Brain microvascular endothelial cell (primary cell): ENCODE measurements at regions not wholly inside any gene's neighbourhood (a gene's known extent, or its start where the extent isn't known, plus 50 kb on each side); places are given as distances from the start of the nearest gene placed in this dataset.

Source experiments
- DNase-seq: peaks from one replicate; pipeline ENCODE4 v3.0.0-alpha.2; 2020
- H3K27ac ChIP-seq: fragments of 250-450 bp; sonication (Bioruptor Pico); 2 replicates; pipeline ENCODE4 v1.5.1; 2020; ENCODE audit warnings: mild to moderate bottlenecking, moderate library complexity
- H3K27me3 ChIP-seq: fragments of 250-450 bp; sonication (Bioruptor Pico); replicated peaks from 2 replicates; pipeline ENCODE4 v1.5.1; 2020; ENCODE audit warnings: mild to moderate bottlenecking
- H3K36me3 ChIP-seq: fragments of 250-450 bp; sonication (Bioruptor Pico); replicated peaks from 2 replicates; pipeline ENCODE4 v1.5.1; 2020; ENCODE audit warnings: mild to moderate bottlenecking
- H3K4me3 ChIP-seq: 2 replicates; pipeline ENCODE4 v1.5.1; 2011; ENCODE audit warnings: low read depth, mild to moderate bottlenecking, control low read depth, low read length, moderate library complexity
- CTCF ChIP-seq: IDR thresholded peaks from 2 replicates; pipeline ENCODE4 v1.5.1; 2011; ENCODE audit warnings: low read depth, mild to moderate bottlenecking, moderate library complexity, low read length, control low read depth, inconsistent platforms; ENCODE audit errors: missing control alignments
- in situ Hi-C: cut with HindIII; loops from 2 replicates; pipeline ENCODE4 v1.10.0; 2017; ENCODE audit warnings: low sequenced_read_pairs, low pct_ligation_motif_present

GRCh38 chr3:159165961-159166360 lies 364.1 kb downstream of the MFSD1 start:
- no peak for TF ChIP-seq CTCF
- no peak for DNase-seq
- Histone ChIP-seq H3K4me3 (no peak overlapping the region), H3K27ac (no peak overlapping the region), H3K36me3 (no peaks in the 10 kb centered on the region), H3K27me3 (no peaks in the 10 kb centered on the region)
- in situ Hi-C loops: no loop called here

GRCh38 chr3:159166899-159167586 lies 365.2 kb downstream of the MFSD1 start:
- Histone ChIP-seq H3K36me3 (no peaks in the 10 kb centered on the region), H3K4me3 (no peak overlapping the region), H3K27me3 (no peaks in the 10 kb centered on the region), H3K27ac (no peak overlapping the region)
- no peak for TF ChIP-seq CTCF
- in situ Hi-C loops: no loop called here
- DNase-seq: no peak

- Histone ChIP-seq H3K4me3 (no peak overlapping the region), H3K27ac (no peak overlapping the region), H3K36me3 (no peaks in the 10 kb centered on the region), H3K27me3 (no peaks in the 10 kb centered on the region)
- no peak for TF ChIP-seq CTCF
- in situ Hi-C loops: no loop called here
- no peak for DNase-seq
Measured at GRCh38 chr3:159168788-159169187, 366.9 kb downstream of the MFSD1 start.

GRCh38 chr3:159169828-159170227 lies 368.0 kb downstream of the MFSD1 start:
- in situ Hi-C loops: no loop called here
- Histone ChIP-seq H3K27ac (peak overlapping the region; percentile 78), H3K36me3 (no peaks in the 10 kb centered on the region), H3K27me3 (no peaks in the 10 kb centered on the region), H3K4me3 (no peak overlapping the region)
- TF ChIP-seq CTCF: no peak
- DNase-seq: peak; percentile 53

- peak overlapping the region; percentile 78 for H3K27ac ChIP-seq
- H3K4me3 ChIP-seq: no peak overlapping the region
- no peaks in the 10 kb centered on the region for H3K27me3 ChIP-seq
- in situ Hi-C loops: no loop called here
- H3K36me3 ChIP-seq: no peaks in the 10 kb centered on the region
- DNase-seq: no peak
- TF ChIP-seq CTCF: no peak
Measured at GRCh38 chr3:159170436-159171003, 368.7 kb downstream of the MFSD1 start.

- Histone ChIP-seq H3K4me3 (no peak overlapping the region), H3K36me3 (no peaks in the 10 kb centered on the region), H3K27me3 (no peaks in the 10 kb centered on the region), H3K27ac (peak overlapping the region; percentile 78)
- in situ Hi-C loops: no loop called here
- TF ChIP-seq CTCF: no peak
- DNase-seq: no peak
Measured at GRCh38 chr3:159171333-159171732, 369.5 kb downstream of the MFSD1 start.
